ENCODE measurements at regions not wholly inside any gene's neighbourhood (a gene's known extent, or its start where the extent isn't known, plus 50 kb on each side); places are given as distances from the start of the nearest gene placed in this dataset.

GRCh38 chr10:117946525-117947070 lies 100.1 kb downstream of the RAB11FIP2 start:
- Histone ChIP-seq H3K4me1 (replicated peaks in 1 of 4; ENCODE audit: control insufficient read depth in 3 of 4, insufficient read depth in 4 of 4, low read length in 3 of 4) (no peaks in the 10 kb centered on the region), H2BK5ac (ENCODE audit: low read depth, low read length) (no peak overlapping the region), H3K23me2 (ENCODE audit: low read depth, low read length) (no peaks in the 10 kb centered on the region), H4K91ac (replicated peaks; ENCODE audit: insufficient read length, low read length) (no peak overlapping the region), H3K9ac (replicated peaks in 1 of 4; ENCODE audit: extremely low read depth in 1 of 4, low read depth in 3 of 4, low read length in 3 of 4) (no peak overlapping the region), H2BK20ac (ENCODE audit: low read length) (no peak overlapping the region), H3K4me3 (ENCODE audit: extremely low read depth in 1 of 4, insufficient read depth in 2 of 4, low read depth in 3 of 4, low read length in 4 of 4) (no peak overlapping the region), H2AK5ac (ENCODE audit: low read depth, low read length) (no peak overlapping the region), H3K27me3 (replicated peaks in 1 of 4; ENCODE audit: control insufficient read depth in 3 of 4, extremely low read depth in 1 of 4, insufficient read depth in 3 of 4, low read length in 3 of 4) (no peaks in the 10 kb centered on the region), H3K4ac (replicated peaks; ENCODE audit: insufficient read length, low read depth, low read length) (no peak overlapping the region), H3K14ac (ENCODE audit: insufficient read length) (no peak overlapping the region), H4K8ac (ENCODE audit: extremely low read depth, insufficient read depth, low read length) (no peak overlapping the region), H3K9me3 (ENCODE audit: insufficient read depth in 2 of 2, low read depth in 1 of 2, low read length in 1 of 2) (peaks cover 0 to 3% of the 10 kb centered on the region in 2 experiments; a peak in 1 of 4 replicates), H3K27ac (ENCODE audit: low read depth, low read length) (no peak overlapping the region), H3K79me2 (ENCODE audit: control insufficient read depth in 1 of 2, insufficient read depth in 2 of 2, low read length in 2 of 2) (no peaks in the 10 kb centered on the region), H4K5ac (ENCODE audit: insufficient read length, low read depth, low read length) (no peak overlapping the region), H2BK12ac (ENCODE audit: low read depth, low read length) (no peak overlapping the region), H3K79me1 (ENCODE audit: low read depth, low read length) (no peaks in the 10 kb centered on the region), H2BK15ac (ENCODE audit: low read length) (no peak overlapping the region), H3K23ac (ENCODE audit: insufficient read length) (no peak overlapping the region), H2BK120ac (replicated peaks; ENCODE audit: low read depth, low read length) (no peak overlapping the region), H3K18ac (ENCODE audit: extremely low read depth, low read length) (no peak overlapping the region), H3K4me2 (ENCODE audit: insufficient read depth in 1 of 2, low read depth in 2 of 2, low read length in 2 of 2) (no peak overlapping the region), H3K56ac (replicated peaks; ENCODE audit: insufficient read length, low read depth, low read length) (no peak overlapping the region), H3K36me3 (ENCODE audit: control insufficient read depth in 2 of 4, insufficient read depth in 4 of 4, low read length in 3 of 4) (no peaks in the 10 kb centered on the region), H2AFZ (ENCODE audit: low read length) (no peak overlapping the region), H4K20me1 (replicated peaks in 1 of 2; ENCODE audit: control insufficient read depth in 1 of 2, insufficient read depth in 2 of 2, low read length in 2 of 2) (peaks cover 0 to 2% of the 10 kb centered on the region in 2 experiments)
- FAIRE-seq (no peak), DNase-seq (ENCODE audit: low read depth in 1 of 2, low spot score in 2 of 2) (no peak)
- ChIA-PET CTCF (ENCODE audit: partially characterized antibody) (interaction anchor here (1.1 kb wide), 1 partner anchor 36 kb away, joined by 3 read pairs; no protein-coding TSS in a partner anchor), POLR2A (ENCODE audit: partially characterized antibody) (no interaction called here)
- WGBS, 2 experiments (ENCODE audit: extremely low coverage in 1 of 2, insufficient coverage in 1 of 2, insufficient read length in 1 of 2, insufficient replicate concordance in 2 of 2, low coverage in 1 of 2, low lambda C conversion rate in 2 of 2, missing lambda C conversion rate in 1 of 2) = 90% methylated on average over 8 of the region's 8 CpGs; no CpG with 5 or more reads in 1 of the 2 experiments
- TF ChIP-seq ASH2L (IDR thresholded peaks at IDR 0.05; ENCODE audit: low read length) = no peak
- TF ChIP-seq PHF8 (conservative IDR thresholded peaks at IDR 0.05; ENCODE audit: low read depth, low read length) = no peak
- TF ChIP-seq TAF1 (IDR thresholded peaks at IDR 0.05; ENCODE audit: low read depth, low read length) = no peak
- no peak for TF ChIP-seq CEBPB (IDR thresholded peaks at IDR 0.05; ENCODE audit: low read depth, low read length)

Data from H1 (cell line).